ENCODE measurements at regions not wholly inside any gene's neighbourhood (a gene's known extent, or its start where the extent isn't known, plus 50 kb on each side); places are given as distances from the start of the nearest gene placed in this dataset.

GRCh38 chr13:106899442-106899841, 331.5 kb upstream of the ARGLU1 start:
- H3K9me3 ChIP-seq (ENCODE audit: low read depth, low read length, poor library complexity, severe bottlenecking), result no peaks in the 10 kb centered on the region
- H3K4me3 ChIP-seq (ENCODE audit: low read depth, low read length, poor library complexity, severe bottlenecking), result no peak overlapping the region
- no peak for DNase-seq (ENCODE audit: low spot score)
- H3K4me1 ChIP-seq (ENCODE audit: insufficient read depth, low read length, poor library complexity, severe bottlenecking), result no peaks in the 10 kb centered on the region
- TF ChIP-seq CTCF (conservative IDR thresholded peaks at IDR 0.05; ENCODE audit: low read depth, low read length) (no peak), EZH2 (IDR thresholded peaks at IDR 0.05; ENCODE audit: borderline replicate concordance, low read depth, low read length, poor library complexity, severe bottlenecking) (no peak)
- H3K36me3 ChIP-seq (ENCODE audit: insufficient read depth, low read length, poor library complexity, severe bottlenecking), result no peaks in the 10 kb centered on the region
- no peak overlapping the region for H3K27ac ChIP-seq (ENCODE audit: low read depth, low read length, poor library complexity, severe bottlenecking)
- CTCF ChIA-PET, result no interaction called here
- no TSS peak for BruUV-seq (replicated peaks)
- intact Hi-C loops (cut with micrococcal nuclease; ENCODE audit: unreplicated experiment), result no loop called here
- H3K27me3 ChIP-seq (replicated peaks; ENCODE audit: insufficient read depth, low read depth, low read length, poor library complexity), result peaks cover 3% of the 10 kb centered on the region
- POLR2A ChIA-PET (ENCODE audit: low non-redundant PET), result interaction anchor here (0.8 kb wide), 1 partner anchor 160 kb away, joined by 3 read pairs; no protein-coding TSS in a partner anchor

GRCh38 chr13:106898231-106898630, 330.3 kb upstream of the ARGLU1 start:
- Histone ChIP-seq H3K4me3 (ENCODE audit: low read depth, low read length, poor library complexity, severe bottlenecking) (no peak overlapping the region), H3K36me3 (ENCODE audit: insufficient read depth, low read length, poor library complexity, severe bottlenecking) (no peaks in the 10 kb centered on the region), H3K4me1 (ENCODE audit: insufficient read depth, low read length, poor library complexity, severe bottlenecking) (no peaks in the 10 kb centered on the region), H3K27ac (ENCODE audit: low read depth, low read length, poor library complexity, severe bottlenecking) (no peak overlapping the region), H3K27me3 (replicated peaks; ENCODE audit: insufficient read depth, low read depth, low read length, poor library complexity) (peaks cover 3% of the 10 kb centered on the region), H3K9me3 (ENCODE audit: low read depth, low read length, poor library complexity, severe bottlenecking) (no peaks in the 10 kb centered on the region)
- intact Hi-C loops (cut with micrococcal nuclease; ENCODE audit: unreplicated experiment), result no loop called here
- no peak for DNase-seq (ENCODE audit: low spot score)
- BruUV-seq (replicated peaks), result no TSS peak
- ChIA-PET POLR2A (ENCODE audit: low non-redundant PET) (no interaction called here), CTCF (no interaction called here)
- TF ChIP-seq CTCF (conservative IDR thresholded peaks at IDR 0.05; ENCODE audit: low read depth, low read length) (no peak), EZH2 (IDR thresholded peaks at IDR 0.05; ENCODE audit: borderline replicate concordance, low read depth, low read length, poor library complexity, severe bottlenecking) (no peak)

GRCh38 chr13:106888148-106888547, 320.2 kb upstream of the ARGLU1 start:
- no peaks in the 10 kb centered on the region for H3K4me1 ChIP-seq (ENCODE audit: insufficient read depth, low read length, poor library complexity, severe bottlenecking)
- H3K27me3 ChIP-seq (replicated peaks; ENCODE audit: insufficient read depth, low read depth, low read length, poor library complexity), result peaks cover 7% of the 10 kb centered on the region
- no peak overlapping the region for H3K4me3 ChIP-seq (ENCODE audit: low read depth, low read length, poor library complexity, severe bottlenecking)
- ChIA-PET POLR2A (ENCODE audit: low non-redundant PET) (no interaction called here), CTCF (no interaction called here)
- H3K9me3 ChIP-seq (ENCODE audit: low read depth, low read length, poor library complexity, severe bottlenecking), result no peaks in the 10 kb centered on the region
- no TSS peak for BruUV-seq (replicated peaks)
- intact Hi-C loops (cut with micrococcal nuclease; ENCODE audit: unreplicated experiment), result no loop called here
- no peak for TF ChIP-seq EZH2 (IDR thresholded peaks at IDR 0.05; ENCODE audit: borderline replicate concordance, low read depth, low read length, poor library complexity, severe bottlenecking)
- TF ChIP-seq CTCF (conservative IDR thresholded peaks at IDR 0.05; ENCODE audit: low read depth, low read length), result no peak
- H3K27ac ChIP-seq (ENCODE audit: low read depth, low read length, poor library complexity, severe bottlenecking), result no peak overlapping the region
- no peak for DNase-seq (ENCODE audit: low spot score)
- H3K36me3 ChIP-seq (ENCODE audit: insufficient read depth, low read length, poor library complexity, severe bottlenecking), result no peaks in the 10 kb centered on the region

Measured in A673 (cell line).